Loucy (cell line): ENCODE measurements at regions not wholly inside any gene's neighbourhood (a gene's known extent, or its start where the extent isn't known, plus 50 kb on each side); places are given as distances from the start of the nearest gene placed in this dataset.

ENCODE experiments used
- CTCF ChIP-seq: fragments of 200-600 bp; sonication (generic); conservative IDR thresholded peaks from 2 replicates; pipeline ENCODE4 v1.5.1; 2014; ENCODE audit warnings: mild to moderate bottlenecking, antibody characterized with exemption, low read length
- EZH2phosphoT487 ChIP-seq: fragments of 200-600 bp; IDR thresholded peaks from 2 replicates; pipeline ENCODE4 v1.6.1; 2018; ENCODE audit warnings: antibody characterized with exemption, mild to moderate bottlenecking, moderate library complexity, borderline replicate concordance

DNA sequence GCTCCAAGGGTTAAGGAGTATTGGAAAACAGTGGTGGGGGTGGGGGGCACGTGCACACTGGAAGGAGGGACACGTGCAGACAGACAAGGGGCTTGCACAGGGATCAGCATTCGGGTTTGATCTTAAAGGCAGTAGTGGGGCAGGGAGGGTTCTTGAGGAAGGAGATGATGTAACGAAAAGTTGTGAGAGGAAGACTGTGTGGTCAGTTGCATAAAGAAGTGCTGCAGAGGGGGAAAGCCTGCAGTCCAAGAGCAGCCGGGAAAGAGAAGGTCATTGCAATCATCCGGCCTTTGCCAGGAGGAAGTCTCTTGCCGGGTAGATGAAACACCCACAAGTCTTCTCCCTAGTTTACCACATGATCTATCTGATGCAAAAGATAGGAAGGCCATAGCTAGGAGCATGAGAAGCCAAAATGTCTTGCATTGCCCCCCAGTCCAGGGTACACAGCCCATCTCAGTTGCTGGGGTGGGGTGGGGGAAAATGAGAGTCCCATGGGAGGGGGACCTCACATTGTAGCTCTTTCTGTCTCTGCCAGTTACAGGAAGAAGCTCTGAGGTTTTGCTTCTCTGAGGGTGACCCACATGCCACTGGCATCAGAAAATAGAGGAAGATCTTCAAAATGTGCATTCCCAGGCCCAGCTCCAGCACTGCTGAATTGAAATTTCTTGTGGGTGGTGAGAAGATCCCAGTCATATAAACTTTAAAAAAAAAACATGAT is 202.5 kb upstream of the RAB4A start:
- no peak for TF ChIP-seq CTCF
- no peak for TF ChIP-seq EZH2phosphoT487
